K562 (cell line): ENCODE measurements at regions not wholly inside any gene's neighbourhood (a gene's known extent, or its start where the extent isn't known, plus 50 kb on each side); places are given as distances from the start of the nearest gene placed in this dataset.

Source experiments
- ATAC-seq: fragments of 200-7000 bp; cut with Tn5 transposase; 3 replicates; pipeline ENCODE4 v1.9.1; 2020; ENCODE audit warnings: moderate library complexity
- BruUV-seq: library from RNA; stranded (reverse); fragments of 400-500 nt; replicated peaks from 2 replicates; lab custom pipeline; 2021; lab: Mats Ljungman, UMichigan
- CTCF ChIA-PET: fragments of 300-600 bp; formaldehyde crosslinking; extraction: SDS; loops from one replicate; lab custom pipeline; 2021; ENCODE audit warnings: low intra/inter-chr PET ratio; lab: Yijun Ruan, JAX
- POLR2A ChIA-PET: fragments of 300-600, 350-650 bp; sonication (Branson Sonifier 250); formaldehyde crosslinking; extraction: SDS; loops from one replicate; lab custom pipeline; 2021; ENCODE audit warnings: antibody characterized with exemption, inconsistent platforms; lab: Yijun Ruan, JAX
- DNase-seq, 4 experiments: peaks; one replicate each; pipeline versions ENCODE4 v3.0.0 to v3.0.0-alpha.2; 2011 to 2018; ENCODE audit warnings: low spot score in 3 of 4, mixed read lengths in 3 of 4; ENCODE audit errors: extremely low read depth in 1 of 4
- FAIRE-seq: peaks from 2 replicates; lab custom pipeline; 2011; peaks lifted over from hg19 to GRCh38; lab: Jason Lieb, UNC
- H2AFZ ChIP-seq: 2 replicates; pipeline ENCODE4 v1.6.0; 2011; ENCODE audit warnings: low read depth, low read length, control low read depth, inconsistent platforms
- H3K27ac ChIP-seq: fragments of 200-600 bp; 3 replicates; pipeline ENCODE4 v1.8.0; 2011; ENCODE audit warnings: low read depth, mild to moderate bottlenecking, control low read depth, inconsistent platforms, low read length, moderate library complexity, mixed read lengths; ENCODE audit errors: extremely low read depth
- H3K27me3 ChIP-seq, 2 experiments: fragments of 300-600 bp in 1 of 2; 2 replicates in 1 of 2; 3 replicates in 1 of 2; pipeline versions ENCODE4 v1.6.0 to v1.8.0; 2011; ENCODE audit warnings: inconsistent platforms in 2 of 2, low read length in 2 of 2, mild to moderate bottlenecking in 1 of 2, mixed read lengths in 1 of 2, moderate library complexity in 1 of 2; ENCODE audit not compliant: control insufficient read depth in 2 of 2, insufficient read depth in 2 of 2
- H3K36me3 ChIP-seq: fragments of 300-600 bp; 3 replicates; pipeline ENCODE4 v1.8.0; 2011; ENCODE audit warnings: mild to moderate bottlenecking, low read length, inconsistent platforms; ENCODE audit not compliant: control insufficient read depth, insufficient read depth
- H3K4me1 ChIP-seq, 2 experiments: fragments of 200-600 bp in 1 of 2; replicated peaks in 1 of 2; 2 replicates in 1 of 2; 3 replicates in 1 of 2; pipeline versions ENCODE4 v1.5.1 to v1.8.0; 2011; ENCODE audit warnings: inconsistent platforms in 2 of 2, low read length in 2 of 2, mild to moderate bottlenecking in 1 of 2, mixed read lengths in 1 of 2, moderate library complexity in 1 of 2; ENCODE audit not compliant: control insufficient read depth in 2 of 2, insufficient read depth in 2 of 2
- H3K4me2 ChIP-seq: 2 replicates; pipeline ENCODE4 v1.6.1; 2011; ENCODE audit warnings: low read length, control low read depth, inconsistent platforms, mixed read lengths; ENCODE audit not compliant: insufficient read depth
- H3K4me3 ChIP-seq: fragments of 200-600 bp; sonication (generic), shearing (Covaris generic); 2 replicates; pipeline ENCODE4 v1.5.1; 2016; ENCODE audit warnings: control low read depth, inconsistent platforms
- H3K79me2 ChIP-seq: fragments of 200-600 bp; 3 replicates; pipeline ENCODE4 v1.8.0; 2011; ENCODE audit warnings: low read length, inconsistent platforms; ENCODE audit not compliant: control insufficient read depth, insufficient read depth
- H3K9ac ChIP-seq, 2 experiments: 2 replicates each; pipeline versions ENCODE4 v1.6.0 to v1.6.1; 2011; ENCODE audit warnings: low read depth in 2 of 2, low read length in 2 of 2, control low read depth in 1 of 2, inconsistent platforms in 1 of 2, mild to moderate bottlenecking in 1 of 2, mixed read lengths in 1 of 2; ENCODE audit not compliant: insufficient read depth in 1 of 2
- H3K9me1 ChIP-seq: one replicate; pipeline ENCODE4 v1.6.0; 2011; ENCODE audit warnings: inconsistent platforms, mild to moderate bottlenecking, low read length, moderate library complexity; ENCODE audit not compliant: control insufficient read depth, insufficient read depth
- H3K9me3 ChIP-seq: replicated peaks from 2 replicates; pipeline ENCODE4 v1.5.1; 2011; ENCODE audit warnings: low read depth, low read length, inconsistent platforms; ENCODE audit not compliant: control insufficient read depth, insufficient read depth
- H4K20me1 ChIP-seq: replicated peaks from 2 replicates; pipeline ENCODE4 v1.6.1; 2011; ENCODE audit warnings: low read length, inconsistent platforms, mixed read lengths; ENCODE audit not compliant: control insufficient read depth, insufficient read depth
- ARNT ChIP-seq, 2 experiments: fragments of 450-650 bp; IDR thresholded peaks; 2 replicates each; pipeline ENCODE4 v1.6.1; 2016; ENCODE audit warnings: mild to moderate bottlenecking in 1 of 2
- ATF7 ChIP-seq: fragments of 450-650 bp; IDR thresholded peaks from 2 replicates; pipeline ENCODE4 v1.7.1; 2014; ENCODE audit warnings: mild to moderate bottlenecking, moderate library complexity
- CBX8 ChIP-seq: fragments of 200-600 bp; sonication (generic); IDR thresholded peaks from 2 replicates; pipeline ENCODE4 v1.6.1; 2012; ENCODE audit warnings: borderline replicate concordance, mixed run types, low read depth, mild to moderate bottlenecking, moderate library complexity, mixed read lengths, low read length, control low read depth, inconsistent platforms; ENCODE audit not compliant: poor library complexity, severe bottlenecking; ENCODE audit errors: extremely low read depth
- EP400 ChIP-seq: fragments of 450-650 bp; IDR thresholded peaks from 2 replicates; pipeline ENCODE4 v1.6.1; 2017; ENCODE audit warnings: antibody characterized with exemption, mild to moderate bottlenecking, moderate library complexity
- HBP1 ChIP-seq: fragments of 450-650 bp; formaldehyde crosslinking; IDR thresholded peaks from 2 replicates; pipeline ENCODE4 v1.4.0; 2022; ENCODE audit warnings: missing genetic modification characterization
- HOXB6 ChIP-seq: fragments of 250-450 bp; sonication (Bioruptor Pico); IDR thresholded peaks from 2 replicates; pipeline ENCODE4 v1.5.1; 2022; ENCODE audit warnings: mild to moderate bottlenecking, borderline replicate concordance
- MEF2D ChIP-seq: conservative IDR thresholded peaks from 2 replicates; pipeline ENCODE4 v1.6.1; 2016; ENCODE audit warnings: low read depth, missing genetic modification characterization, missing compliant biosample characterization
- POU5F1 ChIP-seq: fragments of 150-350 bp; IDR thresholded peaks from 2 replicates; pipeline ENCODE4 v1.6.1; 2014; ENCODE audit warnings: borderline replicate concordance, low read length, low read depth, mild to moderate bottlenecking; ENCODE audit not compliant: partially characterized antibody
- PTRF ChIP-seq: fragments of 450-650 bp; IDR thresholded peaks from 2 replicates; pipeline ENCODE4 v1.6.1; 2016; ENCODE audit warnings: mild to moderate bottlenecking, missing genetic modification characterization, missing compliant biosample characterization
- SRF ChIP-seq, 2 experiments: fragments of 250-450, 450-650 bp in 1 of 2; sonication (Bioruptor Pico) in 1 of 2; sonication (generic) in 1 of 2; formaldehyde crosslinking; IDR thresholded peaks; 2 replicates each; pipeline versions ENCODE4 v1.5.0 to v1.5.1; 2020 to 2022; ENCODE audit warnings: mild to moderate bottlenecking in 1 of 2, missing genetic modification reagents in 1 of 2
- WHSC1 ChIP-seq: IDR thresholded peaks from one replicate; pipeline ENCODE4 v1.6.1; 2012; ENCODE audit warnings: low read length, control low read depth, inconsistent platforms
- ZNF316 ChIP-seq: fragments of 450-650 bp; IDR thresholded peaks from 2 replicates; pipeline ENCODE4 v1.6.1; 2016
- ZSCAN32 ChIP-seq: fragments of 450-650 bp; formaldehyde crosslinking; IDR thresholded peaks from 2 replicates; pipeline ENCODE4 v1.4.0; 2020; ENCODE audit warnings: mild to moderate bottlenecking, moderate library complexity
- WGBS: fragments of 100-300 bp; shearing (Covaris generic); methylation state at CpG from one replicate; pipeline ENCODE4 v1.1.6; 2016; ENCODE audit warnings: low coverage, mixed read lengths; ENCODE audit not compliant: insufficient coverage; ENCODE audit errors: missing lambda C conversion rate; 5-methylcytosine and 5-hydroxymethylcytosine counted together
- in situ Hi-C: fragments of 300-500 bp; cut with MboI; formaldehyde crosslinking; loops from 4 replicates; pipeline ENCODE4 v1.15.0; 2018; ENCODE audit warnings: inconsistent platforms, mixed read lengths
- intact Hi-C: fragments of 100-400 bp; cut with micrococcal nuclease; formaldehyde crosslinking; loops from 2 replicates; pipeline ENCODE4 v1.14.2; 2022
- TF ChIP-seq, protein P1 (sequence below): IDR thresholded peaks from 2 replicates; pipeline ENCODE4 v1.6.1; 2016; ENCODE audit warnings: missing genetic modification characterization, missing compliant biosample characterization
- TF ChIP-seq, protein P2 (sequence below): fragments of 250-450 bp; sonication (Bioruptor Pico); IDR thresholded peaks from 2 replicates; pipeline ENCODE4 v1.5.0; 2021; ENCODE audit warnings: mild to moderate bottlenecking, moderate library complexity
- TF ChIP-seq, protein P3 (sequence below): fragments of 450-650 bp; formaldehyde crosslinking; IDR thresholded peaks from 2 replicates; pipeline ENCODE4 v1.4.0; 2020; ENCODE audit warnings: mild to moderate bottlenecking

DNA sequence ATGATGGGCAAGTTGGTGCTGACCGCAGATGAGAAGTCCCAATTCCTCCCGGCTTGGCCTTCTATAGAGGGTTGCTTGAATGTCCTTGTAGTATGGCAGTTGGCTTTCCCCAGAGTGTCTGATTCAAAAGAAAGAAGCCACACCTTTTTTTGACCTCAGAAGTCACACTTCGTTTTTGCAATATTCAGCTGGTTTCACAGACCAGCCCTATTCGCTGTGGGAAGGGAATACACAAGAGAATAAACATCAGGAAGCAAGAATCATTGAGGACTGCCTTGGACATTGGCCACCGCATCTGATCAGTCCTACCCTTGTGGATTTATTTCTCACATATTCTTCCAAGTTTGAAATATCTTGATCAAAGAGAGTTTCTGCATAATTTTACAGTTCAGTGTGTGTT, 228.6 kb upstream of the SUCLG2 start (continued):
- TF ChIP-seq WHSC1, result no peak
- TF ChIP-seq POU5F1, result no peak
- no peak for TF ChIP-seq CBX8
- TF ChIP-seq HBP1 (CRISPR knock-in tag), result no peak

DNA sequence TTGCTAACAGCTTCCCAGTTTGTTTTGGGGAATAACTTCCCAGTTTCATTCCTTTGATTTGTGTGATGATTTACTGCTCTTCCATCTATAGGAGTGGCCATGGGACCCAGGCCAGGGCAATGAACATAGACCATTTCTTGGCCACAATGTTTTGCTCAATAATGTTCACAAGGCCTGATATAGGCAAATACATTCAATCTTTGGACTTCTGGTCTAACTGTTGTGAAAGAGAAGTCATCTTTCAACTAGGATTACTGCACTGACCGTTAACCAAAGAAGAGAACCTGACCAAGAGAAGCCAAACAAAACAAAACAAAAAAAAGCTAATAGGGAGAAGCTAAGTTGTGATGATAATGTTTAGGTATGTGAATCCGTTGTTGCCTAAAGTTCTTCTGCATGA, 221.8 kb upstream of the SUCLG2 start:
- no peaks in the 10 kb centered on the region for H3K9me3 ChIP-seq
- no peak overlapping the region for H3K27ac ChIP-seq
- H3K79me2 ChIP-seq, result no peaks in the 10 kb centered on the region
- no peaks in the 10 kb centered on the region for H4K20me1 ChIP-seq
- ATAC-seq (no peak), DNase-seq (no peak), FAIRE-seq (no peak)
- H3K4me2 ChIP-seq, result no peak overlapping the region
- H3K9ac ChIP-seq, result no peak overlapping the region
- H2AFZ ChIP-seq, result no peak overlapping the region
- H3K36me3 ChIP-seq, result no peaks in the 10 kb centered on the region
- no peak overlapping the region for H3K4me3 ChIP-seq
- in situ Hi-C loops, result no loop called here
- no peaks in the 10 kb centered on the region for H3K27me3 ChIP-seq
- WGBS, result 0% methylated on average over 2 of the region's 2 CpGs
- no peaks in the 10 kb centered on the region for H3K9me1 ChIP-seq
- H3K4me1 ChIP-seq, result no peaks in the 10 kb centered on the region
- no TSS peak for BruUV-seq
- CTCF ChIA-PET, result no interaction called here
- intact Hi-C loops, result no loop called here
- POLR2A ChIA-PET, result no interaction called here
- TF ChIP-seq ZNF316, result no peak
- TF ChIP-seq, protein P1, sequence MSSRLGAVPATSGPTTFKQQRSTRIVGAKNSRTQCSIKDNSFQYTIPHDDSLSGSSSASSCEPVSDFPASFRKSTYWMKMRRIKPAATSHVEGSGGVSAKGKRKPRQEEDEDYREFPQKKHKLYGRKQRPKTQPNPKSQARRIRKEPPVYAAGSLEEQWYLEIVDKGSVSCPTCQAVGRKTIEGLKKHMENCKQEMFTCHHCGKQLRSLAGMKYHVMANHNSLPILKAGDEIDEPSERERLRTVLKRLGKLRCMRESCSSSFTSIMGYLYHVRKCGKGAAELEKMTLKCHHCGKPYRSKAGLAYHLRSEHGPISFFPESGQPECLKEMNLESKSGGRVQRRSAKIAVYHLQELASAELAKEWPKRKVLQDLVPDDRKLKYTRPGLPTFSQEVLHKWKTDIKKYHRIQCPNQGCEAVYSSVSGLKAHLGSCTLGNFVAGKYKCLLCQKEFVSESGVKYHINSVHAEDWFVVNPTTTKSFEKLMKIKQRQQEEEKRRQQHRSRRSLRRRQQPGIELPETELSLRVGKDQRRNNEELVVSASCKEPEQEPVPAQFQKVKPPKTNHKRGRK (tag), result no peak
- TF ChIP-seq PTRF (tag), result no peak
- no peak for TF ChIP-seq SRF (CRISPR knock-in tag; IDR thresholded peaks at IDR 0.05)
- no peak for TF ChIP-seq EP400
- no peak for TF ChIP-seq MEF2D
- no peak for TF ChIP-seq ARNT (IDR thresholded peaks at IDR 0.05)
- no peak for TF ChIP-seq ZSCAN32
- no peak for TF ChIP-seq HOXB6 (CRISPR knock-in tag)
- TF ChIP-seq, protein P2, sequence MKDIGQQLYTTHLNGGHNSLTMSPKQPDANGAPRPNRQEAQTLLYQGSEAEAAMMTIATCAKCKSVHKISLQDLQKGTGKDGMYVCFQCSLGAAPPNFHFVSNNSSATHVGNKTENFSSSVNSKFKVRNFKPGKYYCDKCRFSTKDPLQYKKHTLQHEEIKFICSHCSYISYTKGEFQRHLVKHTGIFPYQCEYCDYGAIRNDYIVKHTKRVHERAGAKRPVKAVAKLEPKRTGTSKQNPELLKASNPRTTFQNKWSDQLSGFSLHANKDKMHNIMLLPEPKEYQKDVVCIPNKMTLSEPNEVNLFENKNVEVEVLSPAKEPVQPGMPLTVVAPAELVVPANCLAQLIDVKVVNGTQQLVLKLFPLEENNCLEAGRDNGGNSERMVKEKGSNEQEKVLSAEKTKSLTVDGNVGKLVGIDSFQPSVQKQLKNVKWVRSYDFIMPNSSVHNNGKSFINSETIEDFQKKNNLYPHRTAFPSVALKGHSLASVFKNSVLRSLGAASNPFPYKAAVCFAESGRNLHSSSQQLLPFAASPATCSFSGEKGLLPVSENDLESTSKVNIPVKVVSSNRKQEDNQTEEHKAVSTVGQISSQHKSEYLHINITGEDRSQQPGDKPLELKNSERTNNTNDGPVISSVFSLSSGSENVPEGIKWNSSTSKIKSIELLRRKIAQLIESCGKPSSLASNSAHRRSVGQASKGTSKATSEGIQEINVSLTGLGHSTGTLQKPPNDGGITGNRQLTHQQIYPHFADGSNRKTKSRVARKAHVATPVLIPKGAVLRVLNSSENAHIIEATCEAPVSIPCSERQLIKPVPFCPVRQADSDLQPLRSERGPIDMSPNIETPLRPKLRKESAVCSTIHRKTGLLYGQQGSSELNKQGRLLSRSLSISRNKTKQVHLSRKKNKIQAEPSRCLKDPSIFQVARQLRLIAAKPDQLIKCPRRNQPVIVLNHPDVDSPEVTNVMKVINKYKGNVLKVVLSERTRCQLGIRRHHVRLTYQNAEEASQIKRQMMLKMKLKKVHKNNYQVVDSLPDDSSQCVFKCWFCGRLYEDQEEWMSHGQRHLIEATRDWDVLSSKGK (CRISPR knock-in tag), result no peak
- TF ChIP-seq ATF7, result no peak
- TF ChIP-seq, protein P3, sequence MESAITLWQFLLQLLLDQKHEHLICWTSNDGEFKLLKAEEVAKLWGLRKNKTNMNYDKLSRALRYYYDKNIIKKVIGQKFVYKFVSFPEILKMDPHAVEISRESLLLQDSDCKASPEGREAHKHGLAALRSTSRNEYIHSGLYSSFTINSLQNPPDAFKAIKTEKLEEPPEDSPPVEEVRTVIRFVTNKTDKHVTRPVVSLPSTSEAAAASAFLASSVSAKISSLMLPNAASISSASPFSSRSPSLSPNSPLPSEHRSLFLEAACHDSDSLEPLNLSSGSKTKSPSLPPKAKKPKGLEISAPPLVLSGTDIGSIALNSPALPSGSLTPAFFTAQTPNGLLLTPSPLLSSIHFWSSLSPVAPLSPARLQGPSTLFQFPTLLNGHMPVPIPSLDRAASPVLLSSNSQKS, result no peak
